ENCODE measurements at regions not wholly inside any gene's neighbourhood (a gene's known extent, or its start where the extent isn't known, plus 50 kb on each side); places are given as distances from the start of the nearest gene placed in this dataset.

GRCh38 chr20:11158589-11158988 lies 484.8 kb upstream of the JAG1 start:
- TF ChIP-seq SIN3A (IDR thresholded peaks at IDR 0.05; ENCODE audit: borderline replicate concordance, insufficient read depth, low read length) = no peak
- TF ChIP-seq POLR2AphosphoS5 (IDR thresholded peaks at IDR 0.05; ENCODE audit: low read depth, low read length) = no peak
- TF ChIP-seq TAF1 (IDR thresholded peaks at IDR 0.05; ENCODE audit: borderline replicate concordance, insufficient read depth, low read length) = no peak
- TF ChIP-seq FOXP2 (optimal IDR thresholded peaks at IDR 0.05; ENCODE audit: borderline replicate concordance, extremely low read depth, extremely low read length, insufficient read depth) = no peak
- TF ChIP-seq REST (IDR thresholded peaks at IDR 0.05; ENCODE audit: insufficient read depth in 1 of 2, low read depth in 2 of 2, low read length in 2 of 2) = no peak

- TF ChIP-seq FOXP2 (optimal IDR thresholded peaks at IDR 0.05; ENCODE audit: borderline replicate concordance, extremely low read depth, extremely low read length, insufficient read depth) (no peak), TAF1 (IDR thresholded peaks at IDR 0.05; ENCODE audit: borderline replicate concordance, insufficient read depth, low read length) (no peak), POLR2AphosphoS5 (IDR thresholded peaks at IDR 0.05; ENCODE audit: low read depth, low read length) (no peak)
Observed at GRCh38 chr20:11159728-11160127, 485.9 kb upstream of the JAG1 start.

- TF ChIP-seq SIN3A (IDR thresholded peaks at IDR 0.05; ENCODE audit: borderline replicate concordance, insufficient read depth, low read length) = no peak
- TF ChIP-seq FOXP2 (optimal IDR thresholded peaks at IDR 0.05; ENCODE audit: borderline replicate concordance, extremely low read depth, extremely low read length, insufficient read depth) = no peak
- no peak for TF ChIP-seq REST (IDR thresholded peaks at IDR 0.05; ENCODE audit: insufficient read depth in 1 of 2, low read depth in 2 of 2, low read length in 2 of 2)
- TF ChIP-seq POLR2AphosphoS5 (IDR thresholded peaks at IDR 0.05; ENCODE audit: low read depth, low read length) = no peak
- TF ChIP-seq TAF1 (IDR thresholded peaks at IDR 0.05; ENCODE audit: borderline replicate concordance, insufficient read depth, low read length) = no peak
Observed at GRCh38 chr20:11162026-11162775, 488.4 kb upstream of the JAG1 start.

GRCh38 chr20:11165789-11166188 lies 492.0 kb upstream of the JAG1 start:
- TF ChIP-seq FOXP2 (optimal IDR thresholded peaks at IDR 0.05; ENCODE audit: borderline replicate concordance, extremely low read depth, extremely low read length, insufficient read depth) (no peak), POLR2AphosphoS5 (IDR thresholded peaks at IDR 0.05; ENCODE audit: low read depth, low read length) (no peak), REST (IDR thresholded peaks at IDR 0.05; ENCODE audit: insufficient read depth in 1 of 2, low read depth in 2 of 2, low read length in 2 of 2) (peak in 1 of 2 experiments; percentile 73; a peak in 1 of 4 replicates)

GRCh38 chr20:11166712-11167111 lies 492.9 kb upstream of the JAG1 start:
- TF ChIP-seq FOXP2 (optimal IDR thresholded peaks at IDR 0.05; ENCODE audit: borderline replicate concordance, extremely low read depth, extremely low read length, insufficient read depth) (no peak), SIN3A (IDR thresholded peaks at IDR 0.05; ENCODE audit: borderline replicate concordance, insufficient read depth, low read length) (no peak), REST (IDR thresholded peaks at IDR 0.05; ENCODE audit: insufficient read depth in 1 of 2, low read depth in 2 of 2, low read length in 2 of 2) (no peak), POLR2AphosphoS5 (IDR thresholded peaks at IDR 0.05; ENCODE audit: low read depth, low read length) (no peak), TAF1 (IDR thresholded peaks at IDR 0.05; ENCODE audit: borderline replicate concordance, insufficient read depth, low read length) (no peak)
